Stimulated activated CD4-positive, alpha-beta T cell treated with anti-CD3 and anti-CD28 coated beads, Interleukin-4, amount 100 ng/mL, for 48 hours (primary cell): ENCODE measurements at regions not wholly inside any gene's neighbourhood (a gene's known extent, or its start where the extent isn't known, plus 50 kb on each side); places are given as distances from the start of the nearest gene placed in this dataset.
"Not testable (repeated sequence)": the region's sequence is repeated elsewhere in the genome, so short reads cannot be mapped to it uniquely, and the experiment has no call there.

ENCODE experiments used
- DNase-seq, 2 donors: peaks; one replicate each; pipeline ENCODE4 v3.0.0-alpha.2; 2020; ENCODE audit warnings: low read depth in 2 of 2

DNA sequence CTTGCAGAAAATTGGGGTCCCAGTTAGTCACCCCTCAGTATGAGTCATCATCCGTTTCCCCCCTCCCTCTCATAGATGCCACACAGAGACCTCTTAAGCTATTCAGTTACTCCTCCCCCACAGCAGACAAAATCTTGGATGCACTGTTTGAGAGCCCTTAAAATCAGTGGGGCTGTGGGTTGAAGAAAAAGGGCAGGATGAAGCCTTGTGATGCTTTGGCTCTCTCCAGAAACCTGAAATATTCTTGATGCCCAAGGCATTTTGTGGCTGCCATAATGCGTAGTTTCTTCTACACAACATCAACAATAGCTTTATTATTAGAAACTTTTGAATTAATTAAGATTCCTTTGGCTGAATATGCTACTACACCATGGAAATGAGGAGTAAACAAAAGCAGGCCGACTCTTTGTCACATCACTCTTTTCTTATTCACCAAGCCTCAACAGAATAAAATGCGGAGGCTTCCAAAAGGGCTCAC, 133.8 kb downstream of the MRPS30 start:
- DNase-seq = no peak

DNA sequence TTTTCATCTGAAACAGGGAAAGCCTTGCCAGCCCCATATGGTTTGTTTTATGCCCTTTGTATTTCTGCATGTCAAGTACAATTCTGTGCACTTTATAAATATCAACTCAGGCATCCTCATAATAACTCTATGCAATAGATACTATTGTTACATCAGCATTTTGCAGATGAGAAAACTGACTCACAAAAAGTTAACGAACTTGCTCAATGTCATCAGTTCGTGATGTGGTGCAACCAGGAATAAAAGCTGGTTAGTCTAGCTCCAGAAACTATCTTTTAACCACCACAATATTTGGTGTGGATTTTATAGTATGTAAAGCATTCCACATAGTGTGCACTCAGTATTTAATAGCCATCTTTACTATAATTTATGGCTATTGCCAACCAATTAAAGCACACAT, 134.9 kb downstream of the MRPS30 start:
- DNase-seq = no peak

DNA sequence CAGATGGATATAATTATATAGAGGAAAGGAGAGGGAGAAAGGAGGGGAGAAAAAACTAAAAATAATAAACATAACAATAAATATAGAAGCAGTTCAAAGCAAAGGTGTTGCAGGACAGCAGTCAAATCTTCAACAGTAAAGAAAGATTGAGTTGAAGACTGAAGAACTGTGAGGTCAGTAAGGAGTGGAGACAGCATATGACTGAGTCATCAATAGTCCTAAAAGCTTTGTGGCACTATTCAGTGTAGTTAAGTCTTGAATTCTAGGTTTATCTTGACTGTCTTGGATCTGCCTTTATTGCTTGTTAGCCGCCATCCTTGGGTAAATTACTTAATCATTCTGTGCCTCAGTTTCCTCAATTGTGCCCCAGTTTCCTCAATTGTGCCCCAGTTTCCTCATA, 137.0 kb downstream of the MRPS30 start:
- DNase-seq = no peak

DNA sequence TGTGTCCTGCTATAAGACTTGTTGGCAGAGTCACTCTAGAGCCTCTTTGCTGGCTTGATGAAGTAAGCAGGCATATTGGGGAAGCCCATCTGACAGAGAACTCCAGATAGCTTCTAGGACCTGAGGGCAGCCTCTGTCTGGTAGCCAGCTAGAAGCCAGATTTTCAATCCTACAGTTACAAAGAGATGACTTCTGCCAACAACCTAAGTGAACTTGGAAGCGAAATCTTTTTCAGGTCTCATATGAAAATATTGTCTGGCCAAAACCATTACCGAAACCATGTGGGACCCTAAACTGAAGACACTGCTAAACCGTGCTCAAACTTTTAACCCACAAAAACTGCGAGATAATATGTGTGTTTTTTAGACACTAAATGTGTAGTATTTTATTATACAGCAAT, 140.9 kb downstream of the MRPS30 start:
- no peak for DNase-seq

GRCh38 chr5:44951371-44951770, 142.6 kb downstream of the MRPS30 start:
- no peak for DNase-seq

GRCh38 chr5:44952376-44952775, 143.6 kb downstream of the MRPS30 start:
- no peak for DNase-seq

DNA sequence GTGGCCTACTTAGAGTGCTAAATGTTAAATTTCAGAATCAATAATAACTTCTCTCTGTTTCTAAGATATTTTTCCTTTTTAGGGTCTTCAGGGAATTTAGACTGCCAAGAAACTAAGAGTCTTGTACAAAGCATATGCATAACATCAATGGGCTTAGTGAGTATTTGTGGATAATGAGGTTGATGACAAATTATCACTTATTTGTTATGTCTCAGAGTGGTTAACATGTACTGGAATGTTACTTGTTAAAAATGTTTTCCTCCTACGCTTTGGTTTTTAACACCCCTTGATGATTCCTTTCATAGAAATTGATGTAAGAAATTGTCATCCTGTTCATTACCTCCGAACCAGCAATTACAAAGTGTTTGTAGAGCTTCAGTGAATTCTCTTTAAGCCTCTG, 144.3 kb downstream of the MRPS30 start:
- DNase-seq = no peak

- not testable (repeated sequence) for DNase-seq
Observed at GRCh38 chr5:44958943-44959454, 150.3 kb downstream of the MRPS30 start.

DNA sequence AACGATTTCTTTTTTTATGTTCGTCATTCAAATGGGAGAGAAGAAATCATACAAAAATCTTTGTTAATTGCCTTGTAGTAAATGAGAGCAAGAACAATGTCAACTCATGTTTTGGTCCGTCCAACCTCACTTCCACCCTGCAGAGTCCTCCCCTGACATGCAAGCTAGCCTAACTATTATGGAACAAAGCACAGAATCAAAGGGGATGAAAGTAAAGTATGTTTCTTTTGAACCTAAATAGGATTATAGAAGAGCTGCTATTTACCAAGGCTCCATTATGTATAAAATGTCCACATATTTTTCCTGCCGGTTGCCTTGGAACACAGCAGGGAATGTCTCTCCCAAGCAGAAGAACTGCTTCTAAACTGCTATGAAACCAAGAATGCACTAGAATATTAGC, 161.1 kb downstream of the MRPS30 start:
- no peak for DNase-seq

DNA sequence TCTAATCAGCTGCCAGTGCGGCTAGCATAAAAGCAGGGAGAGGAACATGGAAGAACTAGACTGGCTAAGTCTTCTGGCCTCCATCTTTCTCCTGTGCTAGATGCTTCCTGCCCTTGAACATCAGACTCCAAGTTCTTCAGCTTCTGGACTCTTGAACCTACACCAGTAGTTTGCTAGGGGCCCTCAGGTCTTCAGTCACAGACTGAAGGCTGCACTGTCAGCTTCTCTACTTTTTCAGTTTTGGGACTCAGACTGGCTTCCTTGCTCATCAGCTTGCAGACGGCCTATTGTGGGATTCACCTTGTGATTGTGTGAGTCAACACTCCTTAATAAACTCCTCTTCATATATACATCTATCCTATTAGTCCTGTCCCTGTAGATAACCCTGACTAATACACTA, 162.2 kb downstream of the MRPS30 start:
- not testable (repeated sequence) for DNase-seq

- DNase-seq = no peak
Observed at GRCh38 chr5:44974813-44975212, 166.1 kb downstream of the MRPS30 start.

GRCh38 chr5:44981708-44982107, 173.0 kb downstream of the MRPS30 start:
- DNase-seq = no peak

DNA sequence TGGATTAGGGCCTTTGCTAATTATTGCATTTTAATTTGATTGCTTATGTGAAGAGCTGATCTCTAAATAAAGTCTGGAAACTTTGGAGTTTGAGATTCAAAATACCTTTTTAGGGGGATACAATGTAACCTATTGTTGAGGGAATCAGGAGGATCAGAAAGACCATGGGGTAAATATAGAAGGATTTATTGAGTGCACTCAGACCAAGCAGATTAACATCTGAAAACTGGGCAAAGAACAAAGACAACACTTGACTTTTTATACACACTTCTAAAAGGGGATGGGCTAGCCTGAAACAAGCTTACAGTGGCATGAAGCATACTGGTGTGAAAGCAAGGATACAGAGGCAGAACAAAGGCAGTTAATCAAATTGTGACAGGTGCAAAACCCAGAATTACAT, 174.3 kb downstream of the MRPS30 start:
- no peak for DNase-seq

DNA sequence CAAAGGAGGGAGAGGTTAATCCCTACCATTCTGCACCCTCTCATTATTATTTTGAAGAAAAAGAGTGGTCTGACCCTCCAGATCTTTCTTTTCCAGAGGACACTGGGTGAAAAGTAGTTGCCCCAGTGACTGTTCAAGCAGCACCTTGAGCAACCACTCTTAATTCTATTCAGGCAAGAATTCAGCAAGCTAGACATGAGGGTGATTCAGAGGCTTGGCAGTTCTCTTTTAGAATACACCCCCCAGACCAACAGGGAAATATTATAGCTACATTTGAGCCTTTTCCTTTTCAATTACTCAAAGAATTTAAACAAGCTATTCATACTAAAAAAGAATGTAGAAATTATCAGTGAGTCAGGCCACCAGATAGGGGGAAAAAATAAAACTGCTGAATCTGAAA, 178.3 kb downstream of the MRPS30 start:
- DNase-seq = no peak

DNA sequence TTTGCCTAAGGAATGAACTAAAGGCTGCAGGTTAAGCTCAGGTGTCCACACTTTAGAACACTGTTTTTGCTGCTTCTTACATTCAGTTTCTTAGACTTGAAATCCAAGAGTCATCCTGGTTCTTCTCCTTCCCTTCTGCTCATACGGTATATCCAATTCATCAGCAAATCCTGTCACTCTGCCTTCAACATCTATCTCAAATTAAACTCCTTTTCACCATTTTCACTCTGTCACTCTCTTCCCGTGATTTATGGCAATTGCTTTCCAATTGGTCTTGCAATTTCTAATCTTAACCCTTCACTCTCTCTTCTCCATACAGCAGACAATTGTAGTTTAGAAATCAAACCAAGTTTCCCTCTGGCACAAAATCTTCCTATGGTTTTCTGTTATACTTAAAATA, 182.9 kb downstream of the MRPS30 start:
- no peak for DNase-seq

DNA sequence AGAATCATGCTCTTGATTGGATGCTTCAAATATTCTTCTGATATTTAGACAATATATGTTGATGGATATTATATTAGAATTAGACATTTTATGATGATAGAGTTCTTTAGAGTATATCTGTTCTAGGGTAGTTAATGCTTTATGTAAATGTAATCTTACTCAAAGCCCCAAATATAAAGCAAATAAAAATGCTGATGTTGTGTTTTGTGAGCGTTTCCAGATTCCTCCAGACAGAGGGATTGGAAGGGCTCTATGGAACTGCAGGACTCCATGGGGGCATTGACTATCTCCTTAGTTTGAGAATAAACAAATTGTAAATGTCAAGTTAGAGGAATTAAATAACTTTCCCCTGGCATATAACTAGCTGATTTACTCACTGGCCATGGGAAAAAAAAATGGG, 184.5 kb downstream of the MRPS30 start:
- no peak for DNase-seq

DNA sequence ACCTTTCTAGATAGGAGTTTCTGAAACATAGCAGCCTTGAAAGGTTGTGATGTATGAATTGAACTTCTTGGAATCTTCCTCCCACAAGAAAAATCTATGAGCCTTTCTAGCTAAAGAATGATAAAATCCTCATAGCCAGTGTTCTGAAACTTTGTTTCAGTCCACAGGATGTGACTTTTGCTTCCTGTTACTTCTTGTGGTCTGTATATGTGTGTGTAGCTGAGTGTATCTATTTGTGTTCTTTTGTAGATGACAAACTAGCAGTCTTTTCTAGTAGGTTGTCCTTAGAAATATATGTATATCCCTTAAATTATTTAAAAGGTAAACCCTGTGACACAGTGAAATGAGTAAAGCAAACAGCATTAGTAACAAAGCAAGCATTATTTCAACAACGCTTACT, 188.8 kb downstream of the MRPS30 start:
- no peak for DNase-seq

DNA sequence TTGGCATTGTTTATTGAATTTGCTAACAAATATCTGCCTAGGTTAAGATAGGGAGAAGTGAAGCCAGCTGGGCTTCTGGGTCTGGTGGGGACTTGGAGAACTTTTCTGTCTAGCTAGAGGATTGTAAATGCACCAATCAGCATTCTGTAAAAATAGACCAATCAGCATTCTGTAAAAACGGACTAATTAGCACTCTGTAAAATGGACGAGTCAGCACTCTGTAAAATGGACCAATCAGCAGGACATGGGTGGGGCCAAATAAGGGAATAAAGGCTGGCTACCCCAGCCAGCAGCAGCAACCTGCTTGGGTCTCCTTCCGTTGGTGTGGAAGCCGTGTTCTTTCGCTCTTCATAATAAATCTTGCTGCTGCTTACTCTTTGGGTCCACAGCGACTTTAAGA, 198.4 kb downstream of the MRPS30 start:
- not testable (repeated sequence) for DNase-seq

- DNase-seq = no peak
Observed at GRCh38 chr5:45017568-45017967, 208.8 kb downstream of the MRPS30 start.

- DNase-seq = no peak
Observed at GRCh38 chr5:45029553-45029952, 220.8 kb downstream of the MRPS30 start.

- no peak for DNase-seq
Observed at GRCh38 chr5:45035991-45036390, 227.2 kb downstream of the MRPS30 start.

GRCh38 chr5:45037927-45038326, 229.2 kb downstream of the MRPS30 start:
- DNase-seq = no peak

GRCh38 chr5:45038366-45038987, 229.7 kb downstream of the MRPS30 start:
- no peak for DNase-seq

GRCh38 chr5:45042283-45042682, 233.5 kb downstream of the MRPS30 start:
- DNase-seq = no peak
